SU-DHL-6 (cell line): ENCODE measurements at regions not wholly inside any gene's neighbourhood (a gene's known extent, or its start where the extent isn't known, plus 50 kb on each side); places are given as distances from the start of the nearest gene placed in this dataset.

Experiments
- H2AFZ ChIP-seq: fragments of 200-600 bp; sonication (generic); 2 replicates; pipeline ENCODE4 v1.6.1; 2014; ENCODE audit warnings: low read depth, mild to moderate bottlenecking, moderate library complexity, mixed read lengths, antibody characterized with exemption, low read length; ENCODE audit not compliant: severe bottlenecking
- H3F3A ChIP-seq: fragments of 200-600 bp; shearing (Covaris generic); 2 replicates; pipeline ENCODE4 v1.6.0; 2016; ENCODE audit warnings: antibody characterized with exemption, mild to moderate bottlenecking; ENCODE audit not compliant: insufficient read depth
- H3K27ac ChIP-seq: fragments of 200-600 bp; sonication (generic); 2 replicates; pipeline ENCODE4 v1.5.1; 2016; ENCODE audit warnings: low read depth, mild to moderate bottlenecking, low read length, moderate library complexity, mixed read lengths
- H3K27me3 ChIP-seq: fragments of 200-600 bp; sonication (generic), shearing (Covaris generic); 2 replicates; pipeline ENCODE4 v1.6.0; 2014; ENCODE audit warnings: mild to moderate bottlenecking, low read length
- H3K36me3 ChIP-seq: fragments of 200-600 bp; sonication (generic); 2 replicates; pipeline ENCODE4 v1.6.1; 2014; ENCODE audit warnings: mild to moderate bottlenecking, low read length, mixed read lengths
- H3K4me2 ChIP-seq: fragments of 300-600, 200-600 bp; shearing (Covaris generic), sonication (generic); 2 replicates; pipeline ENCODE4 v1.6.0; 2014; ENCODE audit warnings: low read length, low read depth, mild to moderate bottlenecking; ENCODE audit not compliant: poor library complexity, severe bottlenecking
- H3K4me3 ChIP-seq: fragments of 200-600 bp; sonication (generic); 2 replicates; pipeline ENCODE4 v1.5.1; 2014; ENCODE audit warnings: antibody characterized with exemption, low read length, mild to moderate bottlenecking, mixed read lengths; ENCODE audit not compliant: insufficient read depth, poor library complexity, severe bottlenecking
- H3K79me2 ChIP-seq: fragments of 200-600 bp; sonication (generic); 2 replicates; pipeline ENCODE4 v1.6.1; 2014; ENCODE audit warnings: mild to moderate bottlenecking, low read length, moderate library complexity; ENCODE audit not compliant: insufficient read depth
- H3K9ac ChIP-seq: fragments of 200-600 bp; sonication (generic); 2 replicates; pipeline ENCODE4 v1.7.0; 2014; ENCODE audit warnings: mild to moderate bottlenecking, low read length
- H3K9me2 ChIP-seq: fragments of 200-600 bp; sonication (generic); replicated peaks from 2 replicates; pipeline ENCODE4 v1.6.1; 2014; ENCODE audit warnings: low read length; ENCODE audit not compliant: insufficient read depth
- H3K9me3 ChIP-seq: fragments of 200-600 bp; sonication (generic); 2 replicates; pipeline ENCODE4 v1.6.1; 2014; ENCODE audit warnings: low read length, mixed read lengths; ENCODE audit not compliant: insufficient read depth
- H4K20me1 ChIP-seq: fragments of 200-600 bp; sonication (generic); 2 replicates; pipeline ENCODE4 v1.6.1; 2014; ENCODE audit warnings: low read depth, mild to moderate bottlenecking, antibody characterized with exemption, low read length, moderate library complexity, mixed read lengths
- CTCF ChIP-seq: fragments of 200-600 bp; sonication (generic); IDR thresholded peaks from one replicate; pipeline ENCODE4 v1.5.1; 2017; ENCODE audit warnings: antibody characterized with exemption, mild to moderate bottlenecking, low read length, moderate library complexity; ENCODE audit not compliant: insufficient read depth, poor library complexity, severe bottlenecking
- EZH2phosphoT487 ChIP-seq: fragments of 200-600 bp; sonication (generic), shearing (Covaris generic); conservative IDR thresholded peaks from 2 replicates; pipeline ENCODE4 v1.6.1; 2018; ENCODE audit warnings: mild to moderate bottlenecking, antibody characterized with exemption, low read length, moderate library complexity, mixed read lengths

DNA sequence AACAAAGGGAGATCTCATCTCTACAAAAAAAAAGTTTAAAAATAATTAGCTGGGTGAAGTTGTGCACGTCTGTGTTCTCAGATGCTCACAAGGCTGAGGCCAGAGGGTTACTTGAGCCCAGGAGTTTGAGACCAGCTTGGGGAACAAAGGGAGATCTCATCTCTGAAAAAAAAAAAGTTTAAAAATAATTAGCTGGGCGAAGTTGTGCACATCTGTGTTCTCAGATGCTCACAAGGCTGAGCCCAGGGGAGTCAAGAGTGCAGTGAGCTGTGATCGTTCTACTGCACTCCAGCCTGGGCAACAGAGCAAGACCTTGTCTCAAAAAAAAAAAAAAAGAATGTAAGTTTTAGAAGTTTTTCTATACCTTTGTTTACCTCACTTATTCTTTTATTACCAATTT lies 127.3 kb downstream of the FGF9 start:
- no peak overlapping the region for H3K9ac ChIP-seq
- H3K4me2 ChIP-seq = no peak overlapping the region
- no peak overlapping the region for H3K27ac ChIP-seq

GRCh38 chr13:21799671-21800070 lies 128.8 kb downstream of the FGF9 start:
- H3K27me3 ChIP-seq = no peaks in the 10 kb centered on the region
- H3K9ac ChIP-seq = no peak overlapping the region
- no peaks in the 10 kb centered on the region for H3F3A ChIP-seq
- no peak overlapping the region for H3K4me3 ChIP-seq
- no peaks in the 10 kb centered on the region for H3K79me2 ChIP-seq
- H3K9me3 ChIP-seq = no peaks in the 10 kb centered on the region
- no peak for TF ChIP-seq CTCF
- no peak for TF ChIP-seq EZH2phosphoT487
- no peak overlapping the region for H3K4me2 ChIP-seq
- no peaks in the 10 kb centered on the region for H3K36me3 ChIP-seq
- H2AFZ ChIP-seq = no peak overlapping the region
- no peaks in the 10 kb centered on the region for H3K9me2 ChIP-seq
- H4K20me1 ChIP-seq = no peaks in the 10 kb centered on the region
- no peak overlapping the region for H3K27ac ChIP-seq

More for the DNA sequence above, 127.3 kb downstream of the FGF9 start:
- Histone ChIP-seq H3K27me3 (no peaks in the 10 kb centered on the region), H2AFZ (no peak overlapping the region), H3K4me3 (no peak overlapping the region), H3K9me2 (no peaks in the 10 kb centered on the region), H3K9me3 (no peaks in the 10 kb centered on the region), H3K36me3 (no peaks in the 10 kb centered on the region), H3F3A (no peaks in the 10 kb centered on the region), H4K20me1 (no peaks in the 10 kb centered on the region), H3K79me2 (no peaks in the 10 kb centered on the region)
- TF ChIP-seq CTCF = no peak
- no peak for TF ChIP-seq EZH2phosphoT487

GRCh38 chr13:21800837-21801616 lies 130.2 kb downstream of the FGF9 start:
- no peaks in the 10 kb centered on the region for H3K27me3 ChIP-seq
- H3K9ac ChIP-seq = no peak overlapping the region
- H3K27ac ChIP-seq = no peak overlapping the region
- no peaks in the 10 kb centered on the region for H4K20me1 ChIP-seq
- no peaks in the 10 kb centered on the region for H3K79me2 ChIP-seq
- no peak overlapping the region for H2AFZ ChIP-seq
- H3K4me3 ChIP-seq = no peak overlapping the region
- no peak for TF ChIP-seq CTCF
- no peak for TF ChIP-seq EZH2phosphoT487
- H3K9me3 ChIP-seq = no peaks in the 10 kb centered on the region
- H3K9me2 ChIP-seq = no peaks in the 10 kb centered on the region
- no peak overlapping the region for H3K4me2 ChIP-seq
- H3F3A ChIP-seq = no peaks in the 10 kb centered on the region
- H3K36me3 ChIP-seq = no peaks in the 10 kb centered on the region
